GM04503 (cell line): ENCODE measurements at regions not wholly inside any gene's neighbourhood (a gene's known extent, or its start where the extent isn't known, plus 50 kb on each side); places are given as distances from the start of the nearest gene placed in this dataset.
"Not testable (repeated sequence)": the region's sequence is repeated elsewhere in the genome, so short reads cannot be mapped to it uniquely, and the experiment has no call there.

Experiments
- DNase-seq: peaks from one replicate; pipeline ENCODE4 v3.0.0-alpha.2; 2012; ENCODE audit warnings: low read depth

GRCh38 chr2:199216253-199216652, 241.5 kb downstream of the SATB2 start:
- DNase-seq: no peak

DNA sequence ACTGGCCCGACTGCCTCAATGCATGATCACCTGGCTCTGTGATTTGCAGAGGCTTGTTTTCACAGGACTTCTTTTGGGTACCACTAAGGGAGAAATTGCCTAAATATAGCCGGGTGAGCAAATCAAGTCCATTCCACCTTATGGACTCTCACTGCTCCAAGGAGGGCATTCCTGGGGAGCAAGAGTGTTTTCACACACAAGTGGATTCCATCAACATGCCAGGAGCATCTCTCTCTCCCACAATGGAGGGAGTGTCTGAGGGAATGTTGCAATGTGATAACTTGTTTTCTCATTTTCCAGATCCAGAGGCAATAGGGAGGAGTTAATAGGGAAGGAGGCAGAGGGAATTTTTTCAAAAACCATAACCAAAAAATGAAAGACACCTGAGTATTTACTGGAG, 250.7 kb downstream of the SATB2 start:
- peak; percentile 21 for DNase-seq

DNA sequence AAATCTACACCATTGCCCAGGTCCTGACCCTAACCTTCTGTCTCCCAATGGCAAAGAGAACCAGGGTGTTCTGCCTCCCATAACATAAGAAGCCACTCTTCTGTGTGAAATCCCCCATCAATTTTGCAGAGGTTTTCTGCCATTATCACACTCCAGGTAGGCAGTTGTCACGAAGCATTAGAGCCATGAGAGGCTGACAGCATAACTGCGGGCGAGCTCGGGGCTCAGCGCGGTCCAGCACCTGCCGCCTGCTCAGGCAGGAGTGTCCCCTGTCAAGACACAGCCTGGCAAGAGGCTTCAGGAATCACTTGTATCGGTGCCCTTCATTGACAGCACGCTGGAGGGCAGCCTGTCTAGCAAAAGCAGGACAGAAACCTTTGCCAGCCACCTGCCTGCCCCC, 251.2 kb downstream of the SATB2 start:
- no peak for DNase-seq

- DNase-seq: no peak
These were observed 254.8 kb downstream of the SATB2 start for GRCh38 chr2:199202964-199203363.

- no peak for DNase-seq
These were observed 256.2 kb downstream of the SATB2 start for GRCh38 chr2:199201539-199201938.

GRCh38 chr2:199199797-199200196, 257.9 kb downstream of the SATB2 start:
- DNase-seq: no peak

DNA sequence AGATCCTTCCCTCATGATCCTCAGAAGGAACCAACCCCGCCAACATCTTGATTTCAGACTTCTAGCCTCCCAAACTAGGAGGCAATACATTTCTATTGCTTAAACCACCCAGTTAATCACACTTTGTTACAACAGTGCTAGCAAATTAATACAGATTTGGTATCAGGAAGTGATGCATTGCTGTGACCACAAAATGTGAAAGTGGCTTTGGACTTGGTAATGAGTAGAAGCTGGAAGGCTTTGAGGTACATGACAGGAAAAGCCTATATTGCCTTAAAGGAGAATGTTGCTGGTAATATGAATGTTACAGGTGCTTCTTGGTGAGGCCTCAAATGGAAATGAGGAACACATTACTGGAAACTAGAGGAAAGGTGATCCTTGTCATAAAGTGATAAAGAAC, 260.3 kb downstream of the SATB2 start:
- no peak for DNase-seq

GRCh38 chr2:199196686-199197085, 261.1 kb downstream of the SATB2 start:
- DNase-seq: no peak

DNA sequence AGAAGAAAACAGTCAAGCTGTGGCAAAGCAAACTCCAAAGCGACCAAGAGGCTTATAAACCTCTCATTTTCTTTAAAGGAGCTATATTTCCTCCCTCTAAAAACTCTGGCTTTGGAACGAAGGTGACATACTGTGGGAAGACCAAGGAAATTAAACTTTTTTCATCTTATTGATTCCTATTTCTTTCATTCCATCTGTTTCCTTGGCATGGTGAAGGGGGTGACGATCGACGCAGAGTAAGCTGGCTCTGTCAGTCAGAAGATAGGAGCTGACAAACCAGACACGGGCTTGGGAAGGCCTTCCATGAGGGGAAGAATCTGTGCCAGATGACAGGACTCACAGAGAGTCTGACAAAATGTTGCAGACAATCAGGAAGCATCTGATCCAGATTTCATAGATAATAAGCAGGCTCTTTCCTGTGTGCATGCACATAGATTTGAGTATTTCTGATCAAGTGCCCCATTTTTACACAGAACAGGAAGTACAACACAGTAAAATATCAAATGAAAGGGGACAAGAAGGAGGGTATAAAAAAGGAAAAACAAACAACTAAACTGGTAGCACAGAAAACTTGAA, 261.7 kb downstream of the SATB2 start:
- no peak for DNase-seq

- DNase-seq: no peak
These were observed 266.3 kb downstream of the SATB2 start for GRCh38 chr2:199191461-199191860.

DNA sequence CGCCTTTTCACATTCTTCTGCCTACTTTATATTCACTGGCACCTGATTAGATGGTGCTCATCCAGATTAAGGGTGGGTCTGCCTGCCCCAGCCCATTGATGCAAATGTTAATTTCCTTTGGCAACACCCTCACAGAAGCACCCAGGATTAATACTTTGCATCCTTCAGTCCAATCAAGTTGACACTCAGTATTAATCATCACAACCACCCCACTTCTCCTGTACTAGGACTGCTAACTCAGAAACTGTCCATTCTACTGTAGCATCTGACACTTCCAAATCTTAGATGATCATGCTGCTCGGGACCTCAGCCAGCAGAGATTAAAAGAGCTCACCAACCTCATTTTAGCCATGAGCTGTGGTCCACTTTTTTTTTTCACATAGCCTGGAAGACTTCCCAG, 268.5 kb downstream of the SATB2 start:
- no peak for DNase-seq

DNA sequence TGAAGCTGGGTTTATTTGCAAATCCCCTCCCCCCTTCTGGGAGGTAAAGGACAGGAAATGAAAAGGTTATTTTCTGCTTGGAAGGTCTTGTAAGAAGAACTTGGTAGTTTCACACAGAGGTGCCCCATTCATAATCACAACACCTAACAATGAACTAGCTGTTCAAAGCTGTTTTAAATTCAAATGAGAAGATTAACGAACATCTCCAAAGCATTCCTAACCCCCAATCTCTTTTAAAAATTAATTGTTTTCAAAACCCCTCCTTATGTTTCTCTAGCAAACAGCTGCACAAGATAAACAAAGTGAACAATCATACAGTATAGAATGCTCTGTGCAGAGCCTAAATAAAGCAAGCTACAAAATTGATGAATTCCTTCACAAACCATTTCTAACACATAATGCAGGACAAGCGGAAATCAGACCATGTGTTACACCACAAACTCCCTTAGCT, 271.4 kb downstream of the SATB2 start:
- DNase-seq: no peak

DNA sequence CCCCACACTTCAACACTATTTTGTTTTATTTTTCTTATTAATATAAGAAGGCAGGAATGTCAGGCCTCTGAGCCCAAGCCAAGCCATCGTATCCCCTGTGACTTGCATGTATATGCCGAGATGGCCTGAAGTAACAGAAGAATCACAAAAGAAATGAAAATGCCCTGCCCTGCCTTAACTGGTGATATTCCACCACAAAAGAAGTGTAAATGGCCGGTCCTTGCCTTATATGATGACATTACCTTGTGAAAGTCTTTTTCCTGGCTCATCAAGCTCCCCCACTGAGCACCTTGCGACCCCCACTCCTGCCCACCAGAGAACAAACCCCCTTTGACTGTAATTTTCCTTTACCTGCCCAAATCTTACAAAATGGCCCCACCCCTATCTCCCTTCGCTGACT, 272.6 kb downstream of the SATB2 start:
- DNase-seq: not testable (repeated sequence)

GRCh38 chr2:199163613-199164458, 293.9 kb downstream of the SATB2 start:
- no peak for DNase-seq

- peak; percentile 92 for DNase-seq
These were observed 296.9 kb downstream of the SATB2 start for GRCh38 chr2:199160677-199161465.

DNA sequence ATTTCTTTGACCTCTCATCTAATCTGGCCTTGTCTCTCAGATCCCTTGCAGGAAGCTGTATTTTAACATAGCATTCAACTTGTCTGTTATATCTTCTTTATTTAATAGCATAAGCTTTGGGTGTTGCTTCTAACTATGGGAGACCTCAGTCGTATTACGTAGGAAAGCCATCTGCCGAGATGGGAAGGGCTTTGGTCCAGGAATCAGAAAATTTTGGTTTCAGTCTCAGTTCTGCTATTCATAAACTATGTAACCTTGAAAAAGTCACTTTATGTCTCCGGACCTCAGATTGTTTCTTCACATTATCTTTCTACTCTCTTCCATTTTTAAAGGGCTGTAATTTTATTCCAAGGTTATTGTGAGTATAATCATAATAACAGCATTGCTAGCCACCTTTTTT, 297.7 kb downstream of the SATB2 start:
- no peak for DNase-seq

- no peak for DNase-seq
These were observed 309.5 kb downstream of the SATB2 start for GRCh38 chr2:199148076-199148845.

DNA sequence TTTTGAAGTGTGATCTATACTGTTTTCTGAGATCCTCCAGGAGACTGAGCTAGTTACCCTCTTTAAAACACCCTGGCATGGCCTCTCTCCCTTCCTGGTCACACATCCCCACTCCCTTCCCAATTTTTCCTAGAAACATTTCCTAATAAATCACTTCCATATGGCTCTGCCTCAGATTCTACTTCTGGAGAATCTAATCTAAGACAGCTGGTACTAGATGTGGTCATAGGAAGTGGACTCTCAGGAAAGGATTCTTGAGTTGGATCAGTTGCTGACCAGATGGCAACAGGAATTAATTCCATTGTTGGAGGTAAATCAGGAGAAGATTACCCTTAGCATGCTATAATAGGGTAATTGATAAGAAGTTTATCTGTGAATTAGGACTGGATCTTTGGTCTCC, 310.5 kb downstream of the SATB2 start:
- DNase-seq: no peak

DNA sequence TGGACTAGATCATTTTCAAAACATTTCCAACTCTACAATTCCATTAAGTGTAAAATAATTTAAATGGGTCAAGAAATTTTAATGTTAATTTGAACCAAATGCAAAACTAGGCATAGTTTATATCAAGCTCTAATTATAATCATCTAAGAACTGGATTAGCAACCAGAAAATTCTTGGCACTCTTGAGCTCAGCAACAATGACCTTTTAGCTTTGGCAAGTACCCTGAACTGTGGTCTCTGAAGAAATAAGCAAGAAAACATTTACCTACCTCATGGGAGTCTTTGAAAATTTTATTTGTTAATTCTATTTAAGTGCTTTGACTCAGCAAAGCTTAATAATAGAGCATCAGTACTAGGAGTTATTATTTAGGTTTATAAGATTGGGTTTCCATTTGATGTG, 313.2 kb downstream of the SATB2 start:
- DNase-seq: no peak

DNA sequence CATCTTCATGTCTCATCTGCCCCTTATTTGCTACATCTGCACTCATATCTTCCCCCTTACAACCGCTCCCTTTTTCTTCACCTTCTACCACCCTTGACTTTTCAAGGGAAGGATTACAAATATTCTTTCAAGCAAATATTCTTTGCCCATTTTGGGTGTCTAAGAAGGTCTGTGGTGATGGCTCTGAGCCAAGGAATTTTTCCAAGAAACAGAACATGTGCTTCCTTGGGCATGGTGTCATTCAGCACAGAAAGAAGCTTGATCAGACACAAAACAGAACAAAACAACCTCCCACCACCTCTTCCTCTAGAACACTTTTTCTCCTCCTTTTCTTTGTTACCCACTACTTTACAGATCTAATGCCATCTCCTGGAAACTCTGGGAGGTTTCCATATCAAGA, 313.7 kb downstream of the SATB2 start:
- no peak for DNase-seq

- DNase-seq: no peak
These were observed 321.1 kb downstream of the SATB2 start for GRCh38 chr2:199136681-199137080.

GRCh38 chr2:199136242-199136641, 321.5 kb downstream of the SATB2 start:
- no peak for DNase-seq
